Fibroblast of lung (primary cell): ENCODE measurements at regions not wholly inside any gene's neighbourhood (a gene's known extent, or its start where the extent isn't known, plus 50 kb on each side); places are given as distances from the start of the nearest gene placed in this dataset.

ENCODE experiments used
- EZH2 ChIP-seq: IDR thresholded peaks from 2 replicates; pipeline ENCODE4 v1.5.1; 2012; ENCODE audit warnings: low read length, control low read depth, mild to moderate bottlenecking; ENCODE audit errors: missing control alignments
- TF ChIP-seq, protein P1 (sequence below), 2 donors: IDR thresholded peaks in 1 of 2; conservative IDR thresholded peaks in 1 of 2; 1 replicate in 1 of 2; 2 replicates in 1 of 2; pipeline ENCODE4 v1.5.1; 2011 to 2012; ENCODE audit warnings: low read length in 2 of 2, control low read depth in 1 of 2, inconsistent platforms in 1 of 2, low read depth in 1 of 2, mild to moderate bottlenecking in 1 of 2

DNA sequence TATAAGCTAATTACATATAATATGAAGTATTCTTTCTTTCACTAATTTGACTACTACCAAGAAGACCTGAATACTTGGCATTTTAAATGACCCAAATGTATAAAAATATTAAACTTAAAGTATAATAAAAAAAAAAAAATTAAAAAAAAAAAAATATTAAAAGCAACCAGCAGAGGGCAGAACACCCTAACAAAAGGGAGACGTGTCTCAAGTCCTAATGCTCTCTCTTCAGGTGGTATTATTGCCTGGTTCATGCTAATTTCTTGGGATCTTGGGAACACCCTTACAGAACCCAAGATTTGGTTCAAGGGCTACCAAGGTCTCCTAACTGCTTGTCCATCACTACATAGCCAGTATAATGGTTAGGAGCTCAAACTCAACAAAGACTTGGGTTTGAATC lies 754.8 kb downstream of the RAB28 start:
- TF ChIP-seq, protein P1, sequence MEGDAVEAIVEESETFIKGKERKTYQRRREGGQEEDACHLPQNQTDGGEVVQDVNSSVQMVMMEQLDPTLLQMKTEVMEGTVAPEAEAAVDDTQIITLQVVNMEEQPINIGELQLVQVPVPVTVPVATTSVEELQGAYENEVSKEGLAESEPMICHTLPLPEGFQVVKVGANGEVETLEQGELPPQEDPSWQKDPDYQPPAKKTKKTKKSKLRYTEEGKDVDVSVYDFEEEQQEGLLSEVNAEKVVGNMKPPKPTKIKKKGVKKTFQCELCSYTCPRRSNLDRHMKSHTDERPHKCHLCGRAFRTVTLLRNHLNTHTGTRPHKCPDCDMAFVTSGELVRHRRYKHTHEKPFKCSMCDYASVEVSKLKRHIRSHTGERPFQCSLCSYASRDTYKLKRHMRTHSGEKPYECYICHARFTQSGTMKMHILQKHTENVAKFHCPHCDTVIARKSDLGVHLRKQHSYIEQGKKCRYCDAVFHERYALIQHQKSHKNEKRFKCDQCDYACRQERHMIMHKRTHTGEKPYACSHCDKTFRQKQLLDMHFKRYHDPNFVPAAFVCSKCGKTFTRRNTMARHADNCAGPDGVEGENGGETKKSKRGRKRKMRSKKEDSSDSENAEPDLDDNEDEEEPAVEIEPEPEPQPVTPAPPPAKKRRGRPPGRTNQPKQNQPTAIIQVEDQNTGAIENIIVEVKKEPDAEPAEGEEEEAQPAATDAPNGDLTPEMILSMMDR (conservative IDR thresholded peaks at IDR 0.05 in 1 of 2, IDR thresholded peaks at IDR 0.05 in 1 of 2; ENCODE audit: low read depth in 1 of 2, low read length in 2 of 2), result peak; percentile 29 to 38
- TF ChIP-seq EZH2, result no peak
